ENCODE measurements at regions not wholly inside any gene's neighbourhood (a gene's known extent, or its start where the extent isn't known, plus 50 kb on each side); places are given as distances from the start of the nearest gene placed in this dataset.

GRCh38 chr6:92559003-92559402 is 860.4 kb downstream of the EPHA7 start:
- TF ChIP-seq CTCF (IDR thresholded peaks at IDR 0.05; ENCODE audit: low read length): no peak
- TF ChIP-seq EZH2 (optimal IDR thresholded peaks at IDR 0.05; ENCODE audit: low read depth, low read length): no peak

Measured in MM.1S (cell line).